B cell (primary cell): ENCODE measurements at regions not wholly inside any gene's neighbourhood (a gene's known extent, or its start where the extent isn't known, plus 50 kb on each side); places are given as distances from the start of the nearest gene placed in this dataset.

ENCODE experiments used
- ATAC-seq: fragments of 200-7000 bp; cut with Tn5 transposase; one replicate; pipeline ENCODE4 v1.10.0; 2021; ENCODE audit warnings: low read depth, mild to moderate bottlenecking, moderate number of reproducible peaks, moderate library complexity
- CTCF ChIA-PET: fragments of 350-600 bp; sonication (Branson Sonifier 250); formaldehyde crosslinking; loops from one replicate; lab custom pipeline; 2021; ENCODE audit warnings: antibody characterized with exemption, inconsistent platforms; lab: Charles Lee
- POLR2A ChIA-PET: fragments of 350-600 bp; sonication (Branson Sonifier 250); formaldehyde crosslinking; loops from one replicate; lab custom pipeline; 2021; ENCODE audit warnings: antibody characterized with exemption; lab: Charles Lee
- DNase-seq: peaks from one replicate; pipeline ENCODE4 v3.0.0; 2013
- H2AFZ ChIP-seq: 2 replicates; pipeline ENCODE4 v1.6.1; 2012; ENCODE audit warnings: mild to moderate bottlenecking, low read depth, low read length; ENCODE audit not compliant: insufficient read depth, poor library complexity, severe bottlenecking
- H3K27ac ChIP-seq, 2 donors: 1 replicate in 1 of 2; 2 replicates in 1 of 2; pipeline ENCODE4 v1.5.1; 2012 to 2013; ENCODE audit warnings: low read length in 2 of 2, mild to moderate bottlenecking in 2 of 2, moderate library complexity in 1 of 2
- H3K27me3 ChIP-seq, 4 experiments: fragments of 200-600 bp in 1 of 4; sonication (generic) in 1 of 4; replicated peaks in 1 of 4; 1 replicate in 2 of 4; 2 replicates in 2 of 4; pipeline versions ENCODE4 v1.6.1 to v1.7.0; 2013 to 2016; ENCODE audit warnings: low read length in 3 of 4, mild to moderate bottlenecking in 2 of 4, mixed read lengths in 1 of 4, moderate library complexity in 1 of 4; ENCODE audit not compliant: insufficient read depth in 4 of 4, control insufficient read depth in 3 of 4; ENCODE audit errors: control extremely low read depth in 1 of 4
- H3K36me3 ChIP-seq, 2 experiments: replicated peaks in 1 of 2; 1 replicate in 1 of 2; 2 replicates in 1 of 2; pipeline versions ENCODE4 v1.6.1 to v1.7.1; 2013; ENCODE audit warnings: low read length in 1 of 2; ENCODE audit not compliant: insufficient read depth in 2 of 2, control insufficient read depth in 1 of 2; ENCODE audit errors: control extremely low read depth in 1 of 2, extremely low read depth in 1 of 2
- H3K4me1 ChIP-seq, 2 donors: fragments of 200-600 bp in 1 of 2; sonication (generic) in 1 of 2; 1 replicate in 1 of 2; 2 replicates in 1 of 2; pipeline versions ENCODE4 v1.5.1 to v1.6.1; 2013 to 2017; ENCODE audit warnings: low read length in 2 of 2; ENCODE audit not compliant: control insufficient read depth in 2 of 2, insufficient read depth in 2 of 2
- H3K4me2 ChIP-seq: replicated peaks from 2 replicates; pipeline ENCODE3; 2012; ENCODE audit warnings: mild to moderate bottlenecking, low read depth, low read length; ENCODE audit not compliant: poor library complexity, severe bottlenecking
- H3K4me3 ChIP-seq, 5 experiments: fragments of 200-600 bp in 1 of 5; sonication (generic) in 1 of 5; 1 replicate in 3 of 5; 2 replicates in 2 of 5; pipeline versions ENCODE4 v1.5.1 to v1.7.0; 2011 to 2016; ENCODE audit warnings: low read length in 4 of 5, mild to moderate bottlenecking in 4 of 5, low read depth in 2 of 5, control low read depth in 1 of 5, moderate library complexity in 1 of 5; ENCODE audit not compliant: insufficient read depth in 1 of 5; ENCODE audit errors: control extremely low read depth in 1 of 5, extremely low read depth in 1 of 5
- H3K79me2 ChIP-seq: fragments of 200-600 bp; sonication (generic); one replicate; pipeline ENCODE4 v1.6.0; 2016; ENCODE audit warnings: low read length; ENCODE audit not compliant: control insufficient read depth, insufficient read depth
- H3K9ac ChIP-seq: fragments of 200-600 bp; sonication (generic); 2 replicates; pipeline ENCODE4 v1.6.1; 2017; ENCODE audit warnings: mild to moderate bottlenecking, low read length, moderate library complexity
- H3K9me3 ChIP-seq, 3 donors: one replicate each; pipeline versions ENCODE4 v1.6.1 to v1.7.1; 2013; ENCODE audit warnings: low read length in 2 of 3; ENCODE audit not compliant: control insufficient read depth in 2 of 3, insufficient read depth in 1 of 3; ENCODE audit errors: control extremely low read depth in 1 of 3
- H4K20me1 ChIP-seq: 2 replicates; pipeline ENCODE4 v1.6.0; 2012; ENCODE audit warnings: mild to moderate bottlenecking, low read length; ENCODE audit not compliant: insufficient read depth, control insufficient read depth, poor library complexity, severe bottlenecking
- H3K27ac Mint-ChIP-seq: one replicate; pipeline ENCODE4 v1.8.0; 2021; ENCODE audit warnings: mixed read lengths
- H3K27me3 Mint-ChIP-seq: one replicate; pipeline ENCODE4 v1.8.0; 2021; ENCODE audit warnings: mixed read lengths
- H3K4me1 Mint-ChIP-seq: one replicate; pipeline ENCODE4 v1.8.0; 2021; ENCODE audit warnings: mixed read lengths
- H3K4me3 Mint-ChIP-seq: one replicate; pipeline ENCODE4 v1.8.0; 2021; ENCODE audit warnings: mixed read lengths
- H3K9me3 Mint-ChIP-seq: one replicate; pipeline ENCODE4 v1.8.0; 2022; ENCODE audit warnings: mixed read lengths; ENCODE audit not compliant: insufficient read depth
- CTCF ChIP-seq: fragments of 200-600 bp; IDR thresholded peaks from one replicate; pipeline ENCODE4 v1.8.0; 2022; ENCODE audit warnings: antibody characterized with exemption, mild to moderate bottlenecking
- EZH2 ChIP-seq: IDR thresholded peaks from 2 replicates; pipeline ENCODE4 v1.6.1; 2012; ENCODE audit warnings: borderline replicate concordance, low read depth, mild to moderate bottlenecking, moderate library complexity, low read length; ENCODE audit not compliant: insufficient read depth, poor library complexity, severe bottlenecking
- WGBS: methylation state at CpG from one replicate; pipeline ENCODE4 v1.1.5; 2013; ENCODE audit warnings: missing lambda C conversion rate; ENCODE audit not compliant: insufficient coverage; 5-methylcytosine and 5-hydroxymethylcytosine counted together
- intact Hi-C: fragments of 100-400 bp; cut with micrococcal nuclease; formaldehyde crosslinking; loops from one replicate; pipeline ENCODE4 v1.10.0; 2022

- ATAC-seq = no peak
- H3K4me2 ChIP-seq = no peak overlapping the region
These were observed 219.9 kb downstream of the COG6 start for GRCh38 chr13:39875111-39875987.

More at GRCh38 chr13:39875111-39875987, 219.9 kb downstream of the COG6 start:
- Histone ChIP-seq H2AFZ (no peak overlapping the region), H3K27ac (no peak overlapping the region), H3K9me3 (no peaks in the 10 kb centered on the region), H3K27me3 (peaks cover 0 to 3% (median 0%) of the 10 kb centered on the region in 4 experiments), H3K4me1 (no peaks in the 10 kb centered on the region), H3K79me2 (no peaks in the 10 kb centered on the region), H3K36me3 (no peaks in the 10 kb centered on the region), H3K4me3 (no peak overlapping the region), H3K9ac (no peak overlapping the region), H4K20me1 (no peaks in the 10 kb centered on the region)
- POLR2A ChIA-PET = no interaction called here
- intact Hi-C loops = no loop called here
- no peak overlapping the region for H3K27ac Mint-ChIP-seq
- no peak overlapping the region for H3K4me3 Mint-ChIP-seq
- no peak for DNase-seq
- no peak for TF ChIP-seq CTCF
- TF ChIP-seq EZH2 = no peak
- CTCF ChIA-PET = no interaction called here
- H3K4me1 Mint-ChIP-seq = no peaks in the 10 kb centered on the region
- no peaks in the 10 kb centered on the region for H3K9me3 Mint-ChIP-seq
- 100% methylated on average over 4 of the region's 9 CpGs for WGBS
- H3K27me3 Mint-ChIP-seq = peaks cover 12% of the 10 kb centered on the region
